ENCODE measurements at regions not wholly inside any gene's neighbourhood (a gene's known extent, or its start where the extent isn't known, plus 50 kb on each side); places are given as distances from the start of the nearest gene placed in this dataset.

- TF ChIP-seq CTCFL (IDR thresholded peaks at IDR 0.05; ENCODE audit: borderline replicate concordance, insufficient read depth, low read depth, low read length, poor library complexity, severe bottlenecking) (peak; percentile 21), FOXJ2 (tag; IDR thresholded peaks at IDR 0.05) (no peak), TSHZ1 (CRISPR knock-in tag; IDR thresholded peaks at IDR 0.05) (no peak), CTCF (IDR thresholded peaks at IDR 0.05 in 2 of 3, conservative IDR thresholded peaks at IDR 0.05 in 1 of 3; ENCODE audit: insufficient read depth in 2 of 3, low read depth in 1 of 3, low read length in 3 of 3) (peak; percentile 42 to 60 (median 54)), CHD4 (IDR thresholded peaks at IDR 0.05; ENCODE audit: insufficient read depth, insufficient replicate concordance, low read depth, low read length, poor library complexity, severe bottlenecking) (no peak), HDAC6 (IDR thresholded peaks at IDR 0.05; ENCODE audit: low read depth, low read length) (no peak), ATF4 (CRISPR knock-in tag; IDR thresholded peaks at IDR 0.05) (no peak), RAD21 (CRISPR knock-in tag; conservative IDR thresholded peaks at IDR 0.05 in 1 of 2, IDR thresholded peaks at IDR 0.05 in 1 of 2) (peak; percentile 12 to 45; a peak in 3 of 4 replicates), NRF1 (conservative IDR thresholded peaks at IDR 0.05 in 1 of 2, IDR thresholded peaks at IDR 0.05 in 1 of 2) (no peak)
These were observed 137.9 kb upstream of the MKI67 start (continued) for GRCh38 chr10:128263891-128264688.

All from K562 (cell line).